HG02798 (cell line): ENCODE measurements at regions not wholly inside any gene's neighbourhood (a gene's known extent, or its start where the extent isn't known, plus 50 kb on each side); places are given as distances from the start of the nearest gene placed in this dataset.

Source experiments
- ATAC-seq: cut with Tn5 transposase; IDR thresholded peaks from one replicate; pipeline ENCODE4 v1.9.1; 2021; ENCODE audit warnings: mild to moderate bottlenecking; ENCODE audit not compliant: unreplicated experiment, poor library complexity

DNA sequence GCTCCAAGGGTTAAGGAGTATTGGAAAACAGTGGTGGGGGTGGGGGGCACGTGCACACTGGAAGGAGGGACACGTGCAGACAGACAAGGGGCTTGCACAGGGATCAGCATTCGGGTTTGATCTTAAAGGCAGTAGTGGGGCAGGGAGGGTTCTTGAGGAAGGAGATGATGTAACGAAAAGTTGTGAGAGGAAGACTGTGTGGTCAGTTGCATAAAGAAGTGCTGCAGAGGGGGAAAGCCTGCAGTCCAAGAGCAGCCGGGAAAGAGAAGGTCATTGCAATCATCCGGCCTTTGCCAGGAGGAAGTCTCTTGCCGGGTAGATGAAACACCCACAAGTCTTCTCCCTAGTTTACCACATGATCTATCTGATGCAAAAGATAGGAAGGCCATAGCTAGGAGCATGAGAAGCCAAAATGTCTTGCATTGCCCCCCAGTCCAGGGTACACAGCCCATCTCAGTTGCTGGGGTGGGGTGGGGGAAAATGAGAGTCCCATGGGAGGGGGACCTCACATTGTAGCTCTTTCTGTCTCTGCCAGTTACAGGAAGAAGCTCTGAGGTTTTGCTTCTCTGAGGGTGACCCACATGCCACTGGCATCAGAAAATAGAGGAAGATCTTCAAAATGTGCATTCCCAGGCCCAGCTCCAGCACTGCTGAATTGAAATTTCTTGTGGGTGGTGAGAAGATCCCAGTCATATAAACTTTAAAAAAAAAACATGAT, 202.5 kb upstream of the RAB4A start:
- no peak for ATAC-seq

DNA sequence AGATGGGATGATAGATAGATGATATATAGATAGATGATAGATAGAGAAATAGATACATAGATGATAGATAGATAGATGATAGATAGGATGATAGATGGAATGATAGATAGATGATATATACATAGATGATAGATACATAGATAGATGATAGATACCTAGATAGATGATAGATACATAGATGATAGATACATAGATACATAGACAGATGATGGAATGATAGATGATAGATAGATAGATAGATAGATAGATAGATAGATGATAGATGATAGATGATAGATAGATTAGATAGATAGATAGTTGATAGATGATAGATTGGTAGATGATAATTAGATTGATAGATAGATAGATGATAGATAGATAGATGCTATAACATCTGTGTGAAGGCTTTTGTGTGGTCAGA, 201.7 kb upstream of the RAB4A start:
- ATAC-seq = no peak

DNA sequence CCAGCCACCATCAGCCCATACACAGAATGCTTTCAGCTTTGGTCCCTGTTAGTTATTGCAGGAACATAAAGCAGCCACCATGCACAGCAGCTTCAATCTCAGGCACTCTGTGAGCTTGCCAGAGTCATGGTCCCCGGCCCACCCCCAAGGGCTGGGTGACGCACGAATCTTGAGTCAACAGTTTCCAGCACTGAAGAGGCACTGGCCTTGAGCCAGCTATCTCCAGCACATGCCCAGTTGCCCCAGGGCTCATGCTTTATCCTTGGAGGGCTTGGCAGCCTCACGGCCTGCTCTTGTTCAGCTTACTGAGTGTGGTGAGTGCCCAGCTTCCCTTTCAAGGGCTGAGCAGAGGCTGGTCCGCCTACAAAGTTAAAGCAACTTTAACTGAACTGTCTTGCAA, 200.7 kb upstream of the RAB4A start:
- ATAC-seq = no peak

DNA sequence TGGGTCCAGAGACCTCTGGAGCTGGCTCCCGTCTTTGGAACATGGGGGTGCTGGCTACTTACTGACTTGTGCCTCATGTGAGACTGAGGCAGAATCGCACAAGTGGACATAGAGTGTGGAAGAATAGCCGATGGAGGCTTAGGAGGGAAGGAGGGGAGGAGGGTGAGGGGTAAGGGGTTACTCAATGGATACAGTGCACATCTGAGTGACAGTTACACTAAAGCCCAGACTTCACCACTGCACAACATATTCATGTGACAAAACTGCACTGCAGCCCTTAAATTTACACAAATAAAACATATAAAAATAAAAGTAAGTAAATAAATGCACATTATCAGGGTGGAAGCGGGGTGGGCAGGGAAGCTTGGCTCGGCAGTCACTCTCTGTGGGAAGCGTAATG, 197.7 kb upstream of the RAB4A start:
- ATAC-seq = no peak

DNA sequence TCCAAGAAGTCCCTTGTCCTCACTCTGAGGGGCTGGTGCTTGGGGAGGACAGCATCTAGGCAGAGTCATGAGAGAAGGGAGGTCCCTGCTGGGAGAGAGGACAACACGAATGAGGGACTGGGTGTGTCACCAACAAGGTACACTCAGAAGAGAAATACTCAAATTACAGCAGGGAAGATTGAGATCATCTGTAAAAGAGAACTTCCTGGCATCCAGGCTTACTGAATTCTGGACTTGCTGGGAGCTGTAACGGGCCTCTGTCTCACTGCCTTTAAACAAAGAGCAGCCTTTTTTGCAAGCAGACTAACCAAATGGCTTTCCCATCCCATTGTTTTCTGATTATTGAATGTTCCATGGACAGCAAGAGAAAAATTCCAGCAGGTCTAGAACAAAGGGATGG, 195.7 kb upstream of the RAB4A start:
- no peak for ATAC-seq

DNA sequence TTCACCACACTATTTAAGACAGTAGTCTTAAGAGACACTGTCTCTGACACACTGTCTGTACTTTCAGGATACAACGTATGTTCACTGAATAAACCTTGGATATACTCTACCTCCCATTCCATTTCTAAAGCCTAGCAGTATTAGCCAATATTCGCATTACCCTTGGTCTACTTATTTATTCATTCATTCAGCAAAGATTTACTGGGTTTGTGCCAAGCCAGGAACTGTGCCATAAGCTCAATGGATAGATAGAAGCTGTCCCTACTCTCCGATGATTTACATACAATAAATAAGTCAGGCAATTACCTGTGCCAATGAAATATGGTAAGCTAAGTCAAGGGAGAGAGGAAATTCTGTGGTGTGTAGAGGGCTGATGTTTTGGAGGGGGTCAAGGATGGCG, 195.2 kb upstream of the RAB4A start:
- ATAC-seq = no peak

DNA sequence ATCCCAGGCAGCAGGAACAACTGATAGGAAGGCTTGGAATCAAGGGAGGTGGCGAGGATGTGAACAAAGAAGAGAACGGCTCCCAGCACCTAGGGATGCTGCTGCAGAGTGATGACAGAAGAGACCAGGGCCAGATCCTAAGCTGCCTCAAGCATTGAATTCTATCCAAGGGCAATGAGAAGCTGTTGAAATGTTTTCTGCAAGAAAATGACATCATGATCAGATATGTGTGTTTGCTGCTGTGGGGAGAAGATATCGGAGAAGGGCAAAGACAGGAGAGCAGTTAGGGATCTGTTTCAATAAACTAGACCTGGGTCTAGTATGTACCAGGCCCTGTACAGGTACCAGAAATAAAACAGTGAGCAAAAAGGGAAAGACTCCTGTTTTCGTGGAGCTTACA, 194.7 kb upstream of the RAB4A start:
- ATAC-seq = no peak

DNA sequence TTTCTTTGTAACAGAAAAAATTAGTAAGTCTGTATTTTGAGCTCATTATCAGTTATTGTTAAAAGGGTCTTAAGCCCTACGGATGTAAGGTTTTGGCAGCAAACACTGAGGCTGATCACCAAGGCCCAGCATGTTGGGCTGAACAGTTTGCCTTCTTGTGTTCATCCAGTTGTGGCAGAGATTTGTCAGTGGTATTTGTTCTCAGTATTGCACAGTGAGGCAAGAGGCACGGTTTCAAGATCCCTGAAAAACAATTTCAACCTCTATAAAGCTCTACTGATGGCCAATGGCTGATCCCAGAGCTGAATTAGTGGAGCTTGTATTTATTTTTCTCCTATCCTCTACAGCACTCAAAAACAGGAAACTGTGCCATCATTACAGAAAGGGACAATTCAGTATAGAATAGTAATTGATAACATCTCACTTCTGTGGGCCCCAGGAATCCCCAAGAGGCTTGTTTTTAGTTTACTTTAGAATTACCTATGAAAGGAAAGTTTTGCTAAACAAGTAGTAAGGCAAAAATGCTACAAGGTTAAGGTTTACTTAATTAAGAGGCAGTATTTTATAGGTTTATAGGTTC, 191.8 kb upstream of the RAB4A start:
- no peak for ATAC-seq

DNA sequence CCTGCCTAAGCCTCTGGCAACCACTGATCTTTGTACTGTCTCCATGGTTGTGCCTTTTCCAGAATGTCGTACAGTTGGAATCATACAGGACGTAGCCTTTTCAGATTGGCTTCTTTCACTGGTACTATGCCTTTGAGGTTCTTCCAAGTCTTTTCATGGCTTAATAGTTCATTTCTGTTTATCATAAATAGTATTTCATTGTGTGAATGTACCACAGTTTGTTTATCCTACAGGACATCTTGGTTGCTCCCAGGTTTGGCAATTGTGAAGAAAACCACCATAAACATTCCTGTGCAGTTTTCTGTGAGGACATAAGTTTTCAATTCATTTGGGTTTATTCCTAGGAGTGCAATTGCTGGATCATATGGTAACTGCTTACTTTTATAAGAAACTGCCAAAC, 190.6 kb upstream of the RAB4A start:
- ATAC-seq = no peak

DNA sequence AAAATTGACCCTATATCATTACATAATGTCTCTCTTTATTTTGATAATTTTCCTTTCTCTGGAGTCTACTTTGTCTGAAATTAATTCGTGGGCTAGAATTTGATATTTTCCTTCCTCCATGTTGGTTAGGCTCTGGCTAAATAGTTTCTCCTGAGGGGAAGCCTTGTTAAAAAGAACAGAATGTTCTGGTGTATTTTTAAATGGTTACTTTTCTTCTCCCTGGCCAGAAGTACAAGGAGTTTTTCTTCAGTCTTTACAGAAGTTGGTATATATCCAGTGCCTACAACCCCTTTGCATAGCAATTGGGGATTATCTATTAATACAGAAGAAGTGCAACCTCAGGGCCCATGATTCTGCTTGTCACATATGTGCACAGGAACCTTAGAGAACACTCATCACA, 185.6 kb upstream of the RAB4A start:
- no peak for ATAC-seq

DNA sequence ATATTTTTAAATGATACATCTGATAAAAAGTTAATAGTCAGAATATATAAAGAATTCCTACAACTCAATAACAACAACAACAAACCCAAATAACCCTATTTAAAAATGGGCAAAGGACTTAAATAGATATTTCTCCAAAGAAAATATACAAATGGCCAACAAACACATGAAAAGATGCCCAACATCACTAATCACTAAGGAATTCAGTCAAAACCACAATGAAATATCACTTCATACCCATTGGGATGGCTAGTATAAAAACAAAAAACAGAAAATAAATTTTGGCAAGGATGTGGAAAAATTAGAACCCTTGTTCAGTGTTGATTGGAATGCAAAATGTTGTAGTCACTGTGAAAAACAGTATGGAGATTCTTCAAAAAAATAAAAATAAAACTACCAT, 184.8 kb upstream of the RAB4A start:
- ATAC-seq = no peak

DNA sequence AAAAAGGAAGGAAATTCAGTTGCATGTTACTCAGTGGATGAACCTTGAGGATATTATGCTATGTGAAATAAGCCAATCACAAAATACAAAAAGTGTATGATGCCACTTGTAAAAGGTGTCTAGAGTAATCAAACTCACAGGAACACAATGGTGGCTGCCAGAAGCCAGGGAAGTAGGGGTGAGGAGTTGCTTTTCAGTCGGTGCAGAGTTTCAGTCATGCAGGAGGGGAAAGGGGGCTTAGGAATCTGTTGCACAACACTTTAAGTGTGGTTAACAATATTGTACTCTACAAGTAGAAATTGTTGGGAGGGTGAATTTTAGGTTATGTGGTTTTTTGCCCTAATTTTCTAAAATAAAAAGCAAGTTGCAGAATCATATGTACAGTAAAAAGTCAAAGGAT, 184.2 kb upstream of the RAB4A start:
- ATAC-seq = no peak

DNA sequence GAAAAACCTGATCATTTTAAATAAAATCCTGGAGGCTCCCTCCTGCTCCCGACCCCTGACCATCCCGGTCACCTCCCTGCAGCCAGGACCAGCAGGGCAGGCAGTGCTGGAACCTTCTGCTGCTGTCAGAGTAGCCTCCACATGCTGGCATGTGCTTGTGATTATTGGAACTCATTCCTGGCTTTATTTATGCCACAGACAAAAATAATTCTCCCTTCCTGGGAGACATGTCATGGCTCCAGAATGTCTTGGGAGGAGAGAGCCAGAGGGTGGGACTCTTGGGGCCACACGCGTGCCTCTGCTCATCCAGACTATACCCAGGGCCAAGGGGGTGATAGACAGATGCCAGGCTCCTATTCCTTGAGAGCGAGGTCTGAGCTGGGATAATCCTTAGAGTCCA, 183.6 kb upstream of the RAB4A start:
- no peak for ATAC-seq

DNA sequence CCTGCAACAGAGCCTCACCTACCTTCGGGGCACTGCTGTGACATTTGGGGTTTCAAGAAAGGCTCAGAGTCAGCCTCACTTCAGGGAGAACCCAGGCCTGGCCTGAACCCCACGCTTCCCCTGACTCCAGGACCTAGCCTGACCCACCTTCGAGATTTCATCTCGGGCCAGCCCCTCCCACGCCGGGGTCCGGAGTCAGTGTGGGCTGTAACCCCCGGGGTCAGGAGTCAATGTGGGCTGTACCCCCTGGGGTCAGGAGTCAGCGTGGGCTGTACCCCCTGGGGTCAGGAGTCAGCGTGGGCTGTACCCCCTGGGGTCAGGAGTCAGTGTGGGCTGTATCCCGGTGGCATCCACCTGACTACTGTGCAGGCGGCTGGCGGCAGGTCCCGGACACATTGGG, 183.0 kb upstream of the RAB4A start:
- no peak for ATAC-seq

DNA sequence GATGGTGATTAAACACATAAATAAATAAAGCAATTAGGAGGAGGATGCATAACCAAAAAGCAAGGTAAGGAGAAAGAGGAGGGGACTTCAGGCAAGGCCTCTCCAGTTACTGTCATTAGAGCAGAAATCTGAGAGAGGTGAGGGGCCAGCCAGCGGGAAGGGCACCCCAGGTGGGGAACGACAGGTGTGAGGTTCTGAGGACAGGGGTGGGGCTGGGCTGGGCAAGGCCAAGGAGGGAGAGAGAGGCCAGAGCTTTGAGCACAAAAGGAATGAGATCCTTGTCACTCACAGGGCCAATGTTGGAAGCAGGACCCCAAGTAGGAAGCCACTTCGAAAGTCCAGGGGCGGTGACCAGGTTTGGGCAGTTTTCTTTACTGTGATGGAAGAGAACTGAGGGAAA, 182.2 kb upstream of the RAB4A start:
- ATAC-seq = no peak

DNA sequence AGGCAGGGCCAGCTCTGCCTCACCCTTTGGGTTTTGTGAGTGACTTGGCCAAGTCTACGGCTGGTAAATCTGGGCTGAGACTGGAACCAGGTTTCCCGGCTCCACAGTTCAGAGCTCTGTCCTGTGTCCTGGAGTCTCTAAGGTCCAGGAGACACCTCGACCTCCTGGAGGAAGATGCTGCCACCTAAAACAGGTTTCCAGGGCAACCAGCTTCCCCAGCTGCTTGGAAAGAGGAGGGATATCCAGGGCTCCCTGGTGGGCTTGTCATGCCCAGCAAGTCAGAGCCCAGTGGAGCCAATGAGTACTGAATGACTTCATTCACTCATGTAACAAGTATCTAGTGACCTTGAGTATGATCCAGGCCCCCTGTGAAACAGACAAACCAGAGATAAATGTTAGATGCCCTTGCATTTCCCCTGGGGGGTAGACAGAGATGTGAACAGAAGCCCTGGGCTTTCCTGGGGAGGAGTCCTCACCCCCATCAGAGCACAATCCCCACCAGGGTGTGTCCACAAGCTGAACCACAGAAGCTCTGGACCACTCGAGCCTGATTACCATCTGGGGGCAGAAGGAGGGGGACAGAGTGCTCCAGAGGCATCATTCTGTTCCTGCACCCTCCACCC, 181.2 kb upstream of the RAB4A start:
- ATAC-seq = no peak

DNA sequence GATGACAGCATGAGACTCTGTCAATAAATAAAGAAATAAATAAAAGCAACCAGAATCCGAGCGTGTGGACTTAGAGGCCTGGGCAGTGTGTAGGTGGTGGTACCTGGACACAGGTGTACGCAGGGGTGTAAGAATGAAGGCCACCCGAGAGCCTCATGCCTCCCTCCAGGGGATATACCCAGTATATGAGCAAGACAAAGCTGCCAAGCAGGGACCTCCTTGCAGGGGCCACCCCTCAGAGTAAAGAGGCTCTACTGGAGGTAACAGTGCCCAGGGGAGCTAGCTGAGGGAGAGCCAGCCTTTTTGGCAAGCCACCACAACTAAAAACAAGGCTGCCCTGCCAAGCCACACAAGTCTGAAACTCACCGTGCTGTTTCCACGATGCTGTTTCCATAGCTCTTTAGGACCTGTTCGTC, 179.2 kb upstream of the RAB4A start:
- ATAC-seq = no peak

DNA sequence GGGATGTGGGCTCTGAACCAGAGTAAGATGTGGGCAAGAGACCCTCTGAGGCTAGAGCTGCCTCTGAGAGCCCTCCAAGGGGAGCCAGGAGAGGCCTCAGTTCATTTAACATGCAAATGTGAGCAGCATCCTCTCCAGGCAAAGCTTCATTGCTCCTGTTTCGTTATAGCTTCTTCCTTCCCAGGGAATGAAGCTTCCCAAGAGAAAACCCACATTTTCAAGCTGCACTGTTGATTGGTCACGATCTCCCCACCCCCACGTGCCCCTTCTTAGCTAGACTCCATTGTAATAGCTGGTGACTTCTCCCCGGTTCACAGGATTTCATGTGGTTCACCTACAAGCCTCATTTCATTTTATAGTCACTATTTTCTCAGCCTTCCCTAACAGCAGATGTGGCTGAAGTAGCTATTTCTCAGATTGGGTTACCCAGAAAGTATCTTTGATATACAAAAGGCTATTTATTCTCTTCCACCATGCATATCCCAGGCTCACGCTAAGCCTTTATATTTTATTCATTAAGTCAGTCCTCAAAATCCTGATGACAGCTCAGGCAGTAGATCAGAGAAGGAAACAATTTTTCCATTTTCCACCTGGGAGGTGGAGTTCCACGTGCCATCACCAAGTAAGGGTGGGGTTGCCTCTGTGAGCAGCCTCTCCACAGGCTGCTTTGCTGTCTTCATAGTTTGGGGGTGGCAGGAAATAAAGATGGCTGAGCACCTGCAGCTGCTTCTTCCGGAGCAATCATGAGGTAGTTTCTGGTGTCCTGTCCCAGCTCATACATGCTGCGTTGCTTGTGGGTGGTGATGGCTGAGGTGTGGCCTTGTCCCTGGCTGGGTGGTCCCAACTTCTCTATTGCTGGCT, 178.3 kb upstream of the RAB4A start:
- no peak for ATAC-seq

DNA sequence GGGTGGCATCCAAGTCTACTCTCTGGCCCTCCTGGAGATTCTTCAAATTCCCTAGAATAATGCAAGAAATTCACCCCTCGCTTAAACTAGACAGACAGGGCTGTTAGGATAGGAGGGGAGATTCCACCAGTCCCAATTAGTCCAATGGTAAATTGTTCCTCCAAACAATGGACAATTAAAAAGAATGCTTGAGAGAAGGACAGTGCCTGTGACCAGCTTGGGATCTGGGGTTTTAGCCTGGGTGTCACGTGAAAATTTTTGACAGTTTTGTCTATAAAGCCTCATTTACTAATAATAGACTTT, 177.7 kb upstream of the RAB4A start:
- ATAC-seq = no peak

DNA sequence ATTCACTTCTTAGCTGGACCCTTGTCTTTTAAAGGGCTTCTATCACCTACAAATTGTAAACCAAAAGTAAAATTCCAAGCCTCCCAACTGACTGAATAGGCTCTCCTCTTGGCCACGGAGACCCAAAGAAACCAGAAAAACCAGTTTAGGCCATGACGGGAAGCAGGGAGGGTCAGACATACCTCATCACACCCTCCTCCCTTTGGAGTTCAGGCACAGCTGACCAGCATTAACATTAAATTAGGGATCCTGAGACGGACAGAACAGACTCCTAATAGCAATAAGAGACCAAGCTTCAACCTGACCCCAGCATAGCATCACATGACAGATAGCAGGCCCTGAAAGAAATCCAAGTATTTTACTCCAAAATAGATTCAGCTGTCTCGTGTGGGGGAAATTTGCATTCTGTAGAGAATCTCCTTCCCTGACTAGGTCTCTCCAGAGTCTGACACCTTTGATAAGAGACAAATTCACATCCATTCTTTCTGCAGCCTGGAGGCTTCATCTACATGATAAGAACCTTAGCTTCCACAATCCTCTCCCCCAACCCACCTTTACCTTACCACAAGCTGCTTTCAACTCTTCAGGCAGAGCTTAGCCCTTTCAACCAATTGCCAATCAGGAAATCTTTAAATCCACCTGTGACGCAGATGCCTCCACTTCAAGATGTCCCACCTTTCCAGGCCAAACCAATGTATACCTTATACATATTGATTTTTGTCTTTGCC, 177.1 kb upstream of the RAB4A start:
- no peak for ATAC-seq
